DOHH2 (cell line): ENCODE measurements at regions not wholly inside any gene's neighbourhood (a gene's known extent, or its start where the extent isn't known, plus 50 kb on each side); places are given as distances from the start of the nearest gene placed in this dataset.

Experiments used
- H3F3A ChIP-seq: fragments of 200-600 bp; sonication (generic), shearing (Covaris generic); 2 replicates; pipeline ENCODE4 v1.6.0; 2016; ENCODE audit warnings: antibody characterized with exemption, mild to moderate bottlenecking; ENCODE audit not compliant: control insufficient read depth, insufficient read depth
- H3K27ac ChIP-seq: fragments of 200-600 bp; sonication (generic); 2 replicates; pipeline ENCODE4 v1.5.1; 2014; ENCODE audit warnings: low read depth, mild to moderate bottlenecking, low read length, moderate library complexity
- H3K27me3 ChIP-seq: fragments of 200-600 bp; sonication (generic); 2 replicates; pipeline ENCODE4 v1.6.1; 2014; ENCODE audit warnings: mild to moderate bottlenecking, low read length, mixed read lengths; ENCODE audit not compliant: control insufficient read depth
- H3K36me3 ChIP-seq: fragments of 200-600 bp; sonication (generic); 2 replicates; pipeline ENCODE4 v1.6.1; 2014; ENCODE audit warnings: mild to moderate bottlenecking, low read length, moderate library complexity, mixed read lengths; ENCODE audit not compliant: control insufficient read depth
- H3K4me1 ChIP-seq: fragments of 200-600 bp; sonication (generic); 2 replicates; pipeline ENCODE4 v1.6.1; 2014; ENCODE audit warnings: mild to moderate bottlenecking, low read length, mixed read lengths; ENCODE audit not compliant: control insufficient read depth
- H3K4me2 ChIP-seq: fragments of 200-600 bp; sonication (generic); 2 replicates; pipeline ENCODE4 v1.6.0; 2014; ENCODE audit warnings: mild to moderate bottlenecking, low read length, moderate library complexity
- H3K4me3 ChIP-seq: fragments of 200-600 bp; sonication (generic); 2 replicates; pipeline ENCODE4 v1.5.1; 2014; ENCODE audit warnings: mild to moderate bottlenecking, low read length, mixed read lengths
- H3K79me2 ChIP-seq: fragments of 200-600 bp; sonication (generic); 2 replicates; pipeline ENCODE4 v1.6.1; 2014; ENCODE audit warnings: mild to moderate bottlenecking, low read length, mixed read lengths; ENCODE audit not compliant: control insufficient read depth
- H3K9me2 ChIP-seq: fragments of 200-600 bp; sonication (generic); replicated peaks from 2 replicates; pipeline ENCODE4 v1.6.1; 2014; ENCODE audit warnings: mild to moderate bottlenecking, low read length, mixed read lengths; ENCODE audit not compliant: control insufficient read depth
- H3K9me3 ChIP-seq: fragments of 200-600 bp; sonication (generic); 2 replicates; pipeline ENCODE4 v1.6.1; 2014; ENCODE audit warnings: antibody characterized with exemption, low read length, mixed read lengths; ENCODE audit not compliant: control insufficient read depth, insufficient read depth
- H4K20me1 ChIP-seq: fragments of 200-600 bp; sonication (generic); 2 replicates; pipeline ENCODE4 v1.6.0; 2014; ENCODE audit warnings: low read depth, mild to moderate bottlenecking, antibody characterized with exemption, low read length, moderate library complexity; ENCODE audit not compliant: control insufficient read depth, insufficient read depth
- EZH2phosphoT487 ChIP-seq: fragments of 200-600 bp; sonication (generic); IDR thresholded peaks from 2 replicates; pipeline ENCODE4 v1.6.1; 2017; ENCODE audit warnings: borderline replicate concordance, mild to moderate bottlenecking, antibody characterized with exemption, low read length, moderate library complexity, mixed read lengths
- TF ChIP-seq, protein P1 (sequence below): fragments of 200-600 bp; sonication (generic); IDR thresholded peaks from one replicate; pipeline ENCODE4 v1.5.1; 2014; ENCODE audit warnings: antibody characterized with exemption, mild to moderate bottlenecking, low read depth, low read length; ENCODE audit not compliant: poor library complexity, severe bottlenecking

GRCh38 chr16:48105976-48106375, 49.8 kb downstream of the ABCC12 start:
- no peak overlapping the region for H3K4me2 ChIP-seq
- no peaks in the 10 kb centered on the region for H3F3A ChIP-seq
- no peaks in the 10 kb centered on the region for H3K79me2 ChIP-seq
- no peaks in the 10 kb centered on the region for H3K9me2 ChIP-seq
- no peak overlapping the region for H3K4me3 ChIP-seq
- H3K27ac ChIP-seq, result no peak overlapping the region
- no peaks in the 10 kb centered on the region for H3K36me3 ChIP-seq
- TF ChIP-seq, protein P1, sequence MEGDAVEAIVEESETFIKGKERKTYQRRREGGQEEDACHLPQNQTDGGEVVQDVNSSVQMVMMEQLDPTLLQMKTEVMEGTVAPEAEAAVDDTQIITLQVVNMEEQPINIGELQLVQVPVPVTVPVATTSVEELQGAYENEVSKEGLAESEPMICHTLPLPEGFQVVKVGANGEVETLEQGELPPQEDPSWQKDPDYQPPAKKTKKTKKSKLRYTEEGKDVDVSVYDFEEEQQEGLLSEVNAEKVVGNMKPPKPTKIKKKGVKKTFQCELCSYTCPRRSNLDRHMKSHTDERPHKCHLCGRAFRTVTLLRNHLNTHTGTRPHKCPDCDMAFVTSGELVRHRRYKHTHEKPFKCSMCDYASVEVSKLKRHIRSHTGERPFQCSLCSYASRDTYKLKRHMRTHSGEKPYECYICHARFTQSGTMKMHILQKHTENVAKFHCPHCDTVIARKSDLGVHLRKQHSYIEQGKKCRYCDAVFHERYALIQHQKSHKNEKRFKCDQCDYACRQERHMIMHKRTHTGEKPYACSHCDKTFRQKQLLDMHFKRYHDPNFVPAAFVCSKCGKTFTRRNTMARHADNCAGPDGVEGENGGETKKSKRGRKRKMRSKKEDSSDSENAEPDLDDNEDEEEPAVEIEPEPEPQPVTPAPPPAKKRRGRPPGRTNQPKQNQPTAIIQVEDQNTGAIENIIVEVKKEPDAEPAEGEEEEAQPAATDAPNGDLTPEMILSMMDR, result no peak
- no peak for TF ChIP-seq EZH2phosphoT487
- H3K27me3 ChIP-seq, result peaks cover 6% of the 10 kb centered on the region
- no peaks in the 10 kb centered on the region for H3K4me1 ChIP-seq
- H3K9me3 ChIP-seq, result no peaks in the 10 kb centered on the region
- no peaks in the 10 kb centered on the region for H4K20me1 ChIP-seq

DNA sequence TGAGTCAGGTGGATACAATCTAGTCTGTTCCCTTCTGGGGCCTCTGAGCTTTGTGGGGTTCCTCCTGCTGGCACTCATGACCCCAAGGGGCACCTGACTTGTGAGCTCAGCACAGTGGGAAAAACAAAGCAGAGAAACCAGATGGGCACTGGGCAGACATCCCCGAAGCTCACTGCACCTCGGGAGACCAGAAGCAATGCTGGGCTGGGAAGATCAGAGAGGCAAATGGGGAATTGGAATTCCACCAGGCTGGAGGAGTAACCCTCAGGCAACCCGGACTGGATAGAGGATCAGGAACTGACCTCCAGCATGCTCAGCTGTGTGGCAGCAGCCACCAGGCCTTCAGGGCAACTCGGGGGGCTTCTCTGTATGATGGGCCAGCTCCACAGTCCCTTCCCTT, 50.3 kb downstream of the ABCC12 start:
- Histone ChIP-seq H3K9me2 (no peaks in the 10 kb centered on the region), H3K4me3 (no peak overlapping the region), H3K79me2 (no peaks in the 10 kb centered on the region), H3K9me3 (no peaks in the 10 kb centered on the region), H3K27ac (no peak overlapping the region), H3K4me2 (no peak overlapping the region), H3F3A (no peaks in the 10 kb centered on the region), H4K20me1 (no peaks in the 10 kb centered on the region), H3K4me1 (no peaks in the 10 kb centered on the region), H3K27me3 (peaks cover 6% of the 10 kb centered on the region), H3K36me3 (no peaks in the 10 kb centered on the region)
- TF ChIP-seq EZH2phosphoT487, result no peak
- TF ChIP-seq, protein P1, result no peak

DNA sequence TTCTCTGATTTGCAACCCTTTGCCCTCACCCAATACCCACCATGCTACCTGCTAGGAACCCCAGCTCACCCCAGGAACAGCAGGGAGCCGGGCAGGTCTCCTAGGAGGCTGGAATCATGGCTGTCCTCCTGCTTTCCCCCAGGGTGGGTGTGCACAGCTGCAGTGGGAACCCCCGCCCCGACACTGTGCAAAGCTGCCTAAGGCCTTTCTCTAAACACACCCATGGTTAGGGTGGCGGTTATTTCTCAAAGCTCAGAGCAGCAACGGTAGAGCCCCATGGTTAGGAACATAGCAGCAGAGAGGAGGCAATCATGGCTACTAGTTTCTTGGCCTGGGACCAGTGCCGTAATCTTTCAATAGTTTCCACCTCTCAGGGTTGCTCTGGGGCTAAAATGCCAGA, 52.2 kb downstream of the ABCC12 start:
- H3K4me2 ChIP-seq, result no peak overlapping the region
- peaks cover 6% of the 10 kb centered on the region for H3K27me3 ChIP-seq
- no peaks in the 10 kb centered on the region for H4K20me1 ChIP-seq
- TF ChIP-seq, protein P1, result no peak
- TF ChIP-seq EZH2phosphoT487, result no peak
- no peaks in the 10 kb centered on the region for H3K79me2 ChIP-seq
- H3K27ac ChIP-seq, result no peak overlapping the region
- no peaks in the 10 kb centered on the region for H3K9me2 ChIP-seq
- H3K36me3 ChIP-seq, result no peaks in the 10 kb centered on the region
- H3K4me3 ChIP-seq, result no peak overlapping the region
- no peaks in the 10 kb centered on the region for H3F3A ChIP-seq
- no peaks in the 10 kb centered on the region for H3K4me1 ChIP-seq
- H3K9me3 ChIP-seq, result no peaks in the 10 kb centered on the region
